GM19397 (cell line): ENCODE measurements at regions not wholly inside any gene's neighbourhood (a gene's known extent, or its start where the extent isn't known, plus 50 kb on each side); places are given as distances from the start of the nearest gene placed in this dataset.
"Not testable (repeated sequence)": the region's sequence is repeated elsewhere in the genome, so short reads cannot be mapped to it uniquely, and the experiment has no call there.

Experiments
- ATAC-seq: cut with Tn5 transposase; IDR thresholded peaks from one replicate; pipeline ENCODE4 v1.9.1; 2021; ENCODE audit warnings: mild to moderate bottlenecking, moderate library complexity; ENCODE audit not compliant: unreplicated experiment

GRCh38 chr2:122263746-122264145 lies 508.3 kb downstream of the TSN start:
- no peak for ATAC-seq

DNA sequence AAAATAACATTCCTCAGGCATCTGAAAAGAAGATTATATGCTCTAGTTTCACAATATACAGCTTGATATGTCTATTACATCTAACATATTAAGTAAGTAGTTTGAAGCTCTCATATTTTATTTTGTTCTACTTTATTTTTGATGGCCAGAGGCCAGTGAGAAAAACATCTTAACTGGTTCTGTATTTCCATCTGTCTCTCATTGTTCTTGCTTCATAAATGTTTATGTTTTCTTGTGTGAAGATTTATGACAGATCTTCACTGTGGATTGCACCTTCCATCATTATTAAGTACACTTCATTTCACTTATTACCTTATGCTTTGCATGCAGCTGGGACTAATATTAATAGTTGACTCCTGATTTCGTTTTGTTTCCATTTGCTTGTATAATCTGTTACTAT lies 511.2 kb downstream of the TSN start:
- ATAC-seq = no peak

DNA sequence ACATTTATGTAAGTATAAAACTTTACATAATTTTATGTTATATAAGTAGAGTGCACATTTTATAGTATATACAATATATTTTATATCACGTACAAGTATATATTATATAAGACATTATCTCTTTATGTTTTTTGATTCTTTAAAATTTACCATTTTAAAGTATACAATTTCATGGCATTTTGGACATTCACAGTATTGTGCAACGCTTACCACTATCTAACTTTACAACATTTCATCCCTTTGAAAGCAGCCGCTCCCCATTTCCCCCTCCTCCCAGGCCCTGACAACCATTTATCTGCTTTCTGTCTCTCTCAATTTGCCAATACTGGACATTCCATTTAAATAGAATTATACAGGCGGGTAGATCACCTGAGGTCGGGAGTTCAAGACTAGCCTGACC lies 512.5 kb downstream of the TSN start:
- no peak for ATAC-seq

DNA sequence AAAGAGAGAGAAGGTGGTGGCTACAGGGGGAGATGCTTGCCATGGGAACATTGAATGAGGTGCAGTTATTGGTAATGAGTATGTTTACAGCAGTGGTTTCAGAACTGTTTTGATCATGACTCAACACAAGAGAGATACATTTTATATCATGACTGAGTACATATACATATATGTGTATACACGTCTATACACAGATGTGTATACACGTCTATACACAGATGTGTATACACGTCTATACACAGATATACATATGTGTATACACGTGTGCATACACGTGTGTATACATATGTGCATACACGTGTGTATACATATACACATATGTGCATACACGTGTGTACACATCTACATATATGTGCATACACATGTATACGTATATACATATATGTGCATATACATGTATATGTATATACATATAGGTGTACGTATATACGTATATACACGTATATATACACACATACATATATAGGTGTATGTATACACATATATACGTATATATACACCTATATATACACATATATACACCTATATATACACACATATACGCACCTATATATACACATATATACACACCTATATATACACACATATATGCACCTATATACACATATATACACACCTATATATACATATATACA lies 518.5 kb downstream of the TSN start:
- ATAC-seq = no peak

GRCh38 chr2:122277956-122278355 lies 522.5 kb downstream of the TSN start:
- ATAC-seq = no peak

GRCh38 chr2:122300758-122301157 lies 545.3 kb downstream of the TSN start:
- no peak for ATAC-seq

DNA sequence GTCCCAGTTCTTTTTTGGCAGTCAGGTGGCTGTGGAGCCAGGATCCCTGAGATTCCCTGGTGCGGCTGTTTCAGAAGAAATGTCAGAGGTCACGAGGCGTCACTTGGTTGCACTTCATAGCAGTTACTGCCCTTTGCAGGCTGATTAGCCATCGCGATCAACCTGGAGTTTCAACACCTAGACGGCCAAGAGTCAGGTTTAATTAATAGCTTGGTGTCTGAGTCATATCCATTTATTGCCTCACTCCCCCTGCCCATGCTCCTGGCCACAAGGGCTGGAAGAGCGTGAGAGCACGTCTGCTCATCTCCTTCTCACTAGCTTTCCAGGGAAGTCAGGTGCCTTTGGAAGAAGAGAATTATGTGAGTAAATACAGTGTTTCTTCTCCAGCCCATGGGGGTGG lies 552.3 kb downstream of the TSN start:
- ATAC-seq = no peak

DNA sequence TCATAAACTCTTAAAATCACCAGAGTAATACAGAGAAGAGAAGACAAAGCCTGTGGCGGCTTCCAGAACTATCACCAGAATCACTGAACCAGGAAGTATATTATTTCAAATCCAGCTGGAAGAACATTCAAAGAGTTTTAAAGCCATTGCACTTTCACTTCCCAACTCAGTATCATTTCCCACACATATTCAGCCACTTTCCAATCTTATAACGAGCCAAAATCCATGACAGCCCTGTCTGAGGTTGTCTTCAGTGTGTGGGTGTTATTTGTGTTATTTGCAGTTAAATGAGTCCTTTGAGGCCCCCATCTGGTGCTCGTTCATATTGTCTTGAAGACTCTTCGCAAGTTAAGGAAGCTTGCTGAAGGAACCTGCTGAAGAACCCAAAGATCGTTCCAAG lies 559.9 kb downstream of the TSN start:
- no peak for ATAC-seq

DNA sequence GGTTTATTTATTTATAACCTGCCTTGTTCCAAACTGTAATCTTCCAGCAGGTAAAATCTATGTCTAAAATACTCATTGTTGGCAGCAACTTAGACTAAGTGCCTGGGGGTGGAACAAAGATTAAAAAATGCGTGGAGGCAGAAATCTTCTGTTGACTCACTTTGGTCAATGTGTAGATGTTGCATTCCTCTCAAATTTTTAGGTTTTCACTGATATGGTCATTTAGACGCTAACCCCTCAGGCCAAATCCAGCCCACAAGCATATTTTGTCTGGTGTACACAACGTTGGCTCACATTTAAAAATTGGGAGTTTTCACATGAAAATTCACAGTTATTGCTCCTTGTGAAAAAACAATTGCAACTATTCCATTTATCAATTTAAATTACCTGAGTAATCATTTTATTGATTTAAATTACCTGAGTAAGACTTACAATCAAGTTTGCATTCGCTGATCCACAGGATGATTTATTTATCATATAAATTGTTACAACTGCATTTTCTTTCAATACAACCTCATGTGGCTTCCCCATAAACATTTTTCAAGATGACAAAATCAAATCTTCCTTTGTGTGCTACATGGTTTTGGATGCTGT lies 564.2 kb downstream of the TSN start:
- ATAC-seq = no peak

GRCh38 chr2:122322815-122323214 lies 567.4 kb downstream of the TSN start:
- ATAC-seq = no peak

DNA sequence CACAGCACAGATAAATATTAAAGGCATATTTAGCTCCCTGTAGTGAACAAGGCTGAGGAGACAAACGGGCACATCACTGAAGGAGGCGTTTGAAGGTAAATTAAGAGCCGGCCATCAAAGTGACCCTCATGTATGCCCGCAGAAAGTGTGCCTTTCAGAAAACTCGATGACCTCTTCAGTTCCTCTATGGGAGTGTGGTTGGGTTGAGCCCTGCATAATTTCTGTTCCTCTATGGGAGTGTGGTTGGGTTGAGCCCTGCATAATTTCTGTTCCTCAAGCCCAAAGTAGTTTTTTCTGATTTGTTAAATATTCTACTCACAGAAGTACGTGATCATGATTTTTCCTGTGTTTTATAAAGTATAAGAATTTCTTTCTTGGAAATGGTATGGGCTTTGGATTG lies 568.5 kb downstream of the TSN start:
- no peak for ATAC-seq

GRCh38 chr2:122326471-122326870 lies 571.0 kb downstream of the TSN start:
- ATAC-seq = no peak

GRCh38 chr2:122328816-122329215 lies 573.4 kb downstream of the TSN start:
- no peak for ATAC-seq

- no peak for ATAC-seq
Measured at GRCh38 chr2:122329278-122329677, 573.8 kb downstream of the TSN start.

GRCh38 chr2:122333932-122334331 lies 578.5 kb downstream of the TSN start:
- ATAC-seq = no peak

GRCh38 chr2:122338000-122338399 lies 582.5 kb downstream of the TSN start:
- ATAC-seq = no peak

GRCh38 chr2:122340246-122340645 lies 584.8 kb downstream of the TSN start:
- peak; percentile 89 for ATAC-seq

DNA sequence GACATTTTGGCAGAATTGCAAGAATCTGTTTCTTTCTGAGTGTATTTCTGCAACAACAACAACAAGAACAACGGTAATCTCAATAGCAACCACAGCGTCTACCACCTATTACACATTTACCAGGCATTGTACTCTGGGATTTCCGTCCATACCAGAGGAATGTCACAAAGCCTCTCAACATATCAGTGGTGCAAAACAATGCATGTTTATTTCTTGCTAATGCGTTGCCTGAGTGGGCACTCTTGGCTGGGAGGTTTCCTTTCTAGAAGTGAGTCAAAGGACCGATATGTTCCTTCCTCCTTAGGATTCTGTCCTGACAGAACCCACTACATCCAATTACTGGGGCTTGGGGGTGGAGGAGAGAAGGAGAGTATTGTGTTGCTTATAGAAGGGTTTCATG lies 585.6 kb downstream of the TSN start:
- peak; percentile 37 for ATAC-seq

DNA sequence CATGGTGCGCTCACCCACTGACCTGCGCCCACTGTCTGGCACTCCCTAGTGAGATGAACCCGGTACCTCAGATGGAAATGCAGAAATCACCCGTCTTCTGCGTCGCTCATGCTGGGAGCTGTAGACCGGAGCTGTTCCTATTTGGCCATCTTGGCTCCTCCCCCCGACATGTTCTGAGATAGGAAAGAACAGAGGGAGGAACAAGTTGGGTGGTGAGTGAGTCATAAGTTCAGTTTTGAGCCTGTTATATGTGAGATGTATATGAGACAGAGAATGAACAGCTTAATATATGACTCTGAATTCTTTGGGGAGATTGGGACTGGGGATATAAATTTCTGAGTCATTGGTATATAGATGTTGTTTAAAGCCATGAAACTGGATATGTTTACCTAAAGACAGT lies 596.7 kb downstream of the TSN start:
- ATAC-seq = not testable (repeated sequence)

- ATAC-seq = no peak
Measured at GRCh38 chr2:122357998-122358397, 602.5 kb downstream of the TSN start.

GRCh38 chr2:122358729-122359128 lies 603.3 kb downstream of the TSN start:
- no peak for ATAC-seq

DNA sequence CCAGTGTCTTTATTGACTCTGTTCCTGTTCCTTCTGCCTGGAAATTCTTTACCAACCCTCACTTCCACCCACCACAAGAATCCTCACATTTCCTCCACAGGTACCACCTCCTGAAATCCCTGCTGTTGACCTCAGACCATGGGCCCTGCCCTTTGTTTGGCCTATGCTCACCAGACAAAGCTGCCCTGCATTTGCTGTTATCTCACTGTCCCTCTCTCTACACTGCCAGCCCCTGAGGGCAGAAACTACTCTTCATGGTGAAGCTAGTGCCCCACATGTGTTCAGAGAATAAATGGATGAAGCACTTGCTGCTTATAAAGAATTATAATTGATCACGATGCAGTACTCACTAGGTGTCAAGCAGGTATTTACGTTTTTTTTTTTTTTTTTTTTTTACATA lies 608.4 kb downstream of the TSN start:
- no peak for ATAC-seq

DNA sequence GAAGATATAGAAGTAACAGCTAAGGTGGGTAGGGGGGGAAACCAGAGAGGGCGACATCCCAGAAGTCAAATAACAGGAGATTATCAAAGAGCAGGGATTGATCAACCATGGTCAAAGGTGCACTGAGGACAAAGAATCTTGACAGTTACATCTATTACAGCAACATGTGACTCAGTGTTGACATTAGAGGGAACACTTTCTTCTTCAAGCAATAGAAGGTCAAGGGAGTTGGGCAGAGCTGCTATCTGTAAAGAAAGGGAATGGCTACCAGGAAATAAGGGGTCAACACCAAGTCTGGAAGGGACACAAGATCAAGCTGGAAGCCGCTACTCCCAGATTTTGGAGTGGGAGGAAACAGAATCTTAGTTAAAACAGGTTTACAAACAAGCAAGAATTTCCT lies 611.0 kb downstream of the TSN start:
- ATAC-seq = no peak
